ENCODE measurements at regions not wholly inside any gene's neighbourhood (a gene's known extent, or its start where the extent isn't known, plus 50 kb on each side); places are given as distances from the start of the nearest gene placed in this dataset.

DNA sequence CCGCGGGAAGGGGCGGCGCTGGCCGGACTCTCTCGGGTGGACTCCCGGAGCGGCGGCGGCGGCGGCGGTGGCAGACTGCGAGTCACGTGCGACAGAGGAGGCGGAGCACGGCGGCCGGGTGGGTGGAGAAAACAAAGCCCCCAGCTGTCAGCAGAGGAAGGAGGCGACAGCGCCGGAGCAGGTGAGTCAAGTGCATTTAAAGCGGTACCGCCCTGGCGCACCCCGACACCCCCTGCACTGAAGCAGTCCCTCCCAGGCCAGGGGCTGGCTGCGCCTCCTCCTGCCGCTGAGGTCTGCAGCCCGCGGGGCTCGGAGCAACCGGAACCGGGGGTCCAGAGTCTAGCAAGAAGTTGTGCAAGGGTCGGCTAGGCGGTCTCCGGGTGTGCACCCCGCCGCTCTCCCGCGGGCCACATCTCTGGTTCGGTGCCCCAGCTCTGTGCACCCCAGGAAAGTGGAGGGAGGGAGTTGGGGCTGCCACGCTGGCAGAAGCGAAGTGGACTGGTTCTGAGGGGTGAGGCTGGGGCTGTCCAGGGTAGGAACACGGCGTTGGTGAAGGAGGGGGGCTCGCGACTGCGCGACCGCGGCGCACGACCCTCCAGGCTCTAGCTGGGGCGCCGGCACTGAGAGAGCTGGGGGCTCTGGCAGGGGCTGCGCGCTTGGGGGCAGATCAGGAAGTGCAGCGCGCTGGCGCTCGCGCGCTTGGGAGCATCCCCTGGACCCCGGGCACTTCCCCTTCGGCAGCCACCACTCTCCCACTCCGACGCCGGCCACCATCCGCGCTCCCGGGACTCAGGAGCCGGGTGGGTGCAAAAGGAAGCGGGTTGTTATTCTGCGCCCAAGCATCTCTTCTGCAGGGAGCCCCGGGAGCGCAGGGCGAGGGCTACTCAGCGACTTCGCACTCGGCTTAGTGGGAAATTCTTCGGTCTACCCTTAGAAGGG lies 64.0 kb upstream of the MAPRE2 start:
- TF ChIP-seq, protein P1, sequence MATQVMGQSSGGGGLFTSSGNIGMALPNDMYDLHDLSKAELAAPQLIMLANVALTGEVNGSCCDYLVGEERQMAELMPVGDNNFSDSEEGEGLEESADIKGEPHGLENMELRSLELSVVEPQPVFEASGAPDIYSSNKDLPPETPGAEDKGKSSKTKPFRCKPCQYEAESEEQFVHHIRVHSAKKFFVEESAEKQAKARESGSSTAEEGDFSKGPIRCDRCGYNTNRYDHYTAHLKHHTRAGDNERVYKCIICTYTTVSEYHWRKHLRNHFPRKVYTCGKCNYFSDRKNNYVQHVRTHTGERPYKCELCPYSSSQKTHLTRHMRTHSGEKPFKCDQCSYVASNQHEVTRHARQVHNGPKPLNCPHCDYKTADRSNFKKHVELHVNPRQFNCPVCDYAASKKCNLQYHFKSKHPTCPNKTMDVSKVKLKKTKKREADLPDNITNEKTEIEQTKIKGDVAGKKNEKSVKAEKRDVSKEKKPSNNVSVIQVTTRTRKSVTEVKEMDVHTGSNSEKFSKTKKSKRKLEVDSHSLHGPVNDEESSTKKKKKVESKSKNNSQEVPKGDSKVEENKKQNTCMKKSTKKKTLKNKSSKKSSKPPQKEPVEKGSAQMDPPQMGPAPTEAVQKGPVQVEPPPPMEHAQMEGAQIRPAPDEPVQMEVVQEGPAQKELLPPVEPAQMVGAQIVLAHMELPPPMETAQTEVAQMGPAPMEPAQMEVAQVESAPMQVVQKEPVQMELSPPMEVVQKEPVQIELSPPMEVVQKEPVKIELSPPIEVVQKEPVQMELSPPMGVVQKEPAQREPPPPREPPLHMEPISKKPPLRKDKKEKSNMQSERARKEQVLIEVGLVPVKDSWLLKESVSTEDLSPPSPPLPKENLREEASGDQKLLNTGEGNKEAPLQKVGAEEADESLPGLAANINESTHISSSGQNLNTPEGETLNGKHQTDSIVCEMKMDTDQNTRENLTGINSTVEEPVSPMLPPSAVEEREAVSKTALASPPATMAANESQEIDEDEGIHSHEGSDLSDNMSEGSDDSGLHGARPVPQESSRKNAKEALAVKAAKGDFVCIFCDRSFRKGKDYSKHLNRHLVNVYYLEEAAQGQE (IDR thresholded peaks at IDR 0.05; ENCODE audit: low read depth): no peak
- TF ChIP-seq FOXM1 (IDR thresholded peaks at IDR 0.05; ENCODE audit: borderline replicate concordance, low read depth): no peak
- peak; percentile 48 for TF ChIP-seq ZBTB7A (IDR thresholded peaks at IDR 0.05; ENCODE audit: low read depth)
- TF ChIP-seq CREB1 (IDR thresholded peaks at IDR 0.05; ENCODE audit: low read depth): no peak
- no peak for TF ChIP-seq YY1 (IDR thresholded peaks at IDR 0.05; ENCODE audit: low read depth)
- no peak for TF ChIP-seq TAF1 (IDR thresholded peaks at IDR 0.05; ENCODE audit: low read depth)
- 0 out of 2 replicates have a peak, but pooled peaks have one; percentile 20 for TF ChIP-seq EGR1 (IDR thresholded peaks at IDR 0.05)
- TF ChIP-seq CEBPB (IDR thresholded peaks at IDR 0.05): no peak
- no peak for TF ChIP-seq TEAD4 (IDR thresholded peaks at IDR 0.05)
- no peak for TF ChIP-seq RAD21 (IDR thresholded peaks at IDR 0.05; ENCODE audit: low read depth)
